Esophagus squamous epithelium (tissue), 4 donors: ENCODE measurements at regions not wholly inside any gene's neighbourhood (a gene's known extent, or its start where the extent isn't known, plus 50 kb on each side); places are given as distances from the start of the nearest gene placed in this dataset.

Experiments
- POLR2A ChIP-seq, 4 donors: fragments of 450-650 bp; IDR thresholded peaks; one replicate each; pipeline ENCODE4 v1.6.1; 2017; ENCODE audit warnings: antibody characterized with exemption in 4 of 4, mild to moderate bottlenecking in 4 of 4, moderate library complexity in 3 of 4
- TF ChIP-seq, protein P1 (sequence below), 6 experiments: fragments of 450-650 bp in 4 of 6; fragments of 200-600 bp in 2 of 6; sonication (generic) in 2 of 6; IDR thresholded peaks; one replicate each; pipeline ENCODE4 v1.5.1; 2016 to 2019; ENCODE audit warnings: antibody characterized with exemption in 6 of 6, mild to moderate bottlenecking in 4 of 6, moderate library complexity in 4 of 6

DNA sequence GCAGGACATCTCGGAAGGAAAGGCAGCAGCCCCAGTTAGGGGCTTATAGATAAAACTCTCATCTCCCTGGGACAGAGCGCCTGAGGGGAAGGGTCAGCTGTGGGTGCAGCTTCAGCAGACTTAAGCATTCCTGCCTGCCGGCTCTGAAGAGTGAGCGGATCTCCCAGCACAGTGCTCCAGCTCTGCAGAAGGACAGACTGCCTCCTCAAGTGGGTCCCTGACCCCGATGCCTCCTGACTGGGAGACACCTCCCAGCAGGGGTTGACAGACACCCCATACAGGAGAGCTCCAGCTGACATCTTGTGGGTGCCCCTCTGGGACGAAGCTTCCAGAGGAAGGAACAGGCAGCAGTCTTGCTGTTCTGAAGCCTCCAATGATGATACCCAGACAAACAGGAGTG is 117.1 kb upstream of the POT1 start:
- TF ChIP-seq, protein P1, sequence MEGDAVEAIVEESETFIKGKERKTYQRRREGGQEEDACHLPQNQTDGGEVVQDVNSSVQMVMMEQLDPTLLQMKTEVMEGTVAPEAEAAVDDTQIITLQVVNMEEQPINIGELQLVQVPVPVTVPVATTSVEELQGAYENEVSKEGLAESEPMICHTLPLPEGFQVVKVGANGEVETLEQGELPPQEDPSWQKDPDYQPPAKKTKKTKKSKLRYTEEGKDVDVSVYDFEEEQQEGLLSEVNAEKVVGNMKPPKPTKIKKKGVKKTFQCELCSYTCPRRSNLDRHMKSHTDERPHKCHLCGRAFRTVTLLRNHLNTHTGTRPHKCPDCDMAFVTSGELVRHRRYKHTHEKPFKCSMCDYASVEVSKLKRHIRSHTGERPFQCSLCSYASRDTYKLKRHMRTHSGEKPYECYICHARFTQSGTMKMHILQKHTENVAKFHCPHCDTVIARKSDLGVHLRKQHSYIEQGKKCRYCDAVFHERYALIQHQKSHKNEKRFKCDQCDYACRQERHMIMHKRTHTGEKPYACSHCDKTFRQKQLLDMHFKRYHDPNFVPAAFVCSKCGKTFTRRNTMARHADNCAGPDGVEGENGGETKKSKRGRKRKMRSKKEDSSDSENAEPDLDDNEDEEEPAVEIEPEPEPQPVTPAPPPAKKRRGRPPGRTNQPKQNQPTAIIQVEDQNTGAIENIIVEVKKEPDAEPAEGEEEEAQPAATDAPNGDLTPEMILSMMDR (IDR thresholded peaks at IDR 0.05), result no peak
- TF ChIP-seq POLR2A (IDR thresholded peaks at IDR 0.05), result no peak
